GM12878 (cell line): ENCODE measurements at regions not wholly inside any gene's neighbourhood (a gene's known extent, or its start where the extent isn't known, plus 50 kb on each side); places are given as distances from the start of the nearest gene placed in this dataset.

Source experiments
- ATAC-seq: fragments of 200-7000 bp; cut with Tn5 transposase; 3 replicates; pipeline ENCODE4 v1.9.1; 2020; ENCODE audit warnings: mild to moderate bottlenecking, moderate library complexity
- BruUV-seq: library from RNA; stranded (reverse); fragments of 400-500 nt; replicated peaks from 2 replicates; lab custom pipeline; 2021; lab: Mats Ljungman, UMichigan
- CTCF ChIA-PET: fragments of 300-600 bp; sonication (Branson Sonifier 250); formaldehyde crosslinking; extraction: SDS; loops from one replicate; lab custom pipeline; 2021; ENCODE audit warnings: inconsistent platforms; lab: Yijun Ruan, JAX
- POLR2A ChIA-PET: fragments of 350-600 bp; formaldehyde crosslinking; extraction: SDS; loops from one replicate; lab custom pipeline; 2021; ENCODE audit warnings: inconsistent platforms; lab: Charles Lee
- RAD21 ChIA-PET: fragments of 300-600 bp; sonication (Branson Sonifier 250); formaldehyde crosslinking; loops from one replicate; lab custom pipeline; 2023; ENCODE audit warnings: antibody characterized with exemption; ENCODE audit not compliant: unreplicated experiment; lab: Charles Lee
- SMC1A ChIA-PET: fragments of 300-600 bp; sonication (Branson Sonifier 250); formaldehyde crosslinking; loops from one replicate; lab custom pipeline; 2023; ENCODE audit not compliant: unreplicated experiment, uncharacterized antibody; lab: Charles Lee
- DNase-seq: peaks from one replicate; pipeline ENCODE4 v3.0.0-alpha.2; 2011; ENCODE audit warnings: low read depth, low spot score
- FAIRE-seq: peaks from 3 replicates; lab custom pipeline; 2011; peaks lifted over from hg19 to GRCh38; lab: Jason Lieb, UNC
- H2AFZ ChIP-seq: 2 replicates; pipeline ENCODE4 v1.6.0; 2011; ENCODE audit warnings: low read depth, low read length, control low read depth; ENCODE audit not compliant: control insufficient read depth
- H3K27ac ChIP-seq: 2 replicates; pipeline ENCODE4 v1.5.1; 2011; ENCODE audit warnings: control low read depth; ENCODE audit not compliant: control insufficient read depth, insufficient read depth
- H3K27me3 ChIP-seq, 2 experiments: replicated peaks in 1 of 2; 2 replicates each; pipeline versions ENCODE4 v1.6.0 to v1.6.1; 2011; ENCODE audit warnings: low read length in 1 of 2; ENCODE audit not compliant: control insufficient read depth in 2 of 2, insufficient read depth in 2 of 2
- H3K36me3 ChIP-seq, 2 experiments: 2 replicates each; pipeline ENCODE4 v1.5.1; 2011; ENCODE audit warnings: low read length in 1 of 2; ENCODE audit not compliant: control insufficient read depth in 2 of 2, insufficient read depth in 2 of 2
- H3K4me1 ChIP-seq: 2 replicates; pipeline ENCODE4 v1.6.1; 2011; ENCODE audit warnings: mild to moderate bottlenecking, low read length, moderate library complexity, mixed read lengths; ENCODE audit not compliant: control insufficient read depth, insufficient read depth
- H3K4me2 ChIP-seq: 2 replicates; pipeline ENCODE4 v1.6.0; 2011; ENCODE audit warnings: control low read depth; ENCODE audit not compliant: control insufficient read depth, insufficient read depth
- H3K4me3 ChIP-seq: fragments of 200-600 bp; sonication (generic); 2 replicates; pipeline ENCODE4 v1.5.1; 2016
- H3K79me2 ChIP-seq: 2 replicates; pipeline ENCODE4 v1.6.0; 2011; ENCODE audit warnings: low read length; ENCODE audit not compliant: control insufficient read depth, insufficient read depth
- H3K9ac ChIP-seq: 2 replicates; pipeline ENCODE4 v1.8.0; 2011; ENCODE audit warnings: low read length, control low read depth, mixed read lengths; ENCODE audit not compliant: control insufficient read depth, insufficient read depth
- H3K9me3 ChIP-seq: replicated peaks from 3 replicates; pipeline ENCODE4 v1.5.1; 2011; ENCODE audit warnings: mild to moderate bottlenecking, low read length; ENCODE audit not compliant: control insufficient read depth, insufficient read depth
- H4K20me1 ChIP-seq: 2 replicates; pipeline ENCODE4 v1.6.0; 2011; ENCODE audit not compliant: control insufficient read depth, insufficient read depth
- BCLAF1 ChIP-seq: fragments of 450-650 bp; IDR thresholded peaks from 2 replicates; pipeline ENCODE4 v1.6.1; 2017; ENCODE audit warnings: antibody characterized with exemption, mild to moderate bottlenecking, moderate library complexity
- CBX3 ChIP-seq: fragments of 200-600 bp; sonication (generic); IDR thresholded peaks from 2 replicates; pipeline ENCODE4 v1.6.1; 2016; ENCODE audit warnings: low read depth, borderline replicate concordance
- CEBPB ChIP-seq, 2 experiments: fragments of 150-350 bp in 1 of 2; IDR thresholded peaks; 2 replicates each; pipeline ENCODE4 v1.6.1; 2012 to 2014; ENCODE audit warnings: low read depth in 2 of 2, low read length in 2 of 2, borderline replicate concordance in 1 of 2, inconsistent platforms in 1 of 2
- CTCF ChIP-seq, 3 experiments: IDR thresholded peaks in 2 of 3; conservative IDR thresholded peaks in 1 of 3; 2 replicates each; pipeline ENCODE4 v1.5.1; 2011; ENCODE audit warnings: low read depth in 3 of 3, low read length in 3 of 3, mild to moderate bottlenecking in 3 of 3, control low read depth in 2 of 3, moderate library complexity in 2 of 3, inconsistent platforms in 1 of 3, mixed read lengths in 1 of 3; ENCODE audit not compliant: control insufficient read depth in 2 of 3, insufficient read depth in 1 of 3; ENCODE audit errors: extremely low read depth in 1 of 3
- KLF5 ChIP-seq: fragments of 450-650 bp; IDR thresholded peaks from 2 replicates; pipeline ENCODE4 v1.6.1; 2014; ENCODE audit warnings: mild to moderate bottlenecking; ENCODE audit not compliant: partially characterized antibody
- MEF2A ChIP-seq: IDR thresholded peaks from 2 replicates; pipeline ENCODE4 v1.6.1; 2011; ENCODE audit warnings: low read depth, mild to moderate bottlenecking, low read length, moderate library complexity; ENCODE audit not compliant: insufficient read depth
- MXI1 ChIP-seq: fragments of 150-350 bp; IDR thresholded peaks from 2 replicates; pipeline ENCODE4 v1.6.1; 2011; ENCODE audit warnings: low read depth, mild to moderate bottlenecking, inconsistent platforms, low read length, improper control_type of control experiment
- NR2C1 ChIP-seq: fragments of 450-650 bp; IDR thresholded peaks from 2 replicates; pipeline ENCODE4 v1.6.1; 2017; ENCODE audit warnings: antibody characterized with exemption, mild to moderate bottlenecking, moderate library complexity
- RAD21 ChIP-seq: IDR thresholded peaks from 2 replicates; pipeline ENCODE4 v1.6.1; 2011; ENCODE audit warnings: mild to moderate bottlenecking, low read depth, low read length, moderate library complexity; ENCODE audit not compliant: insufficient read depth
- RFX5 ChIP-seq: IDR thresholded peaks from 2 replicates; pipeline ENCODE4 v1.6.1; 2011; ENCODE audit warnings: low read depth, low read length, improper control_type of control experiment
- SREBF2 ChIP-seq: IDR thresholded peaks from 2 replicates; pipeline ENCODE4 v1.6.1; 2012; ENCODE audit warnings: mild to moderate bottlenecking, low read length
- TCF12 ChIP-seq: IDR thresholded peaks from 2 replicates; pipeline ENCODE4 v1.6.1; 2011; ENCODE audit warnings: low read depth, mild to moderate bottlenecking, low read length
- WGBS: methylation state at CpG from one replicate; pipeline ENCODE4 v1.1.6; 2016; ENCODE audit warnings: low lambda C conversion rate; ENCODE audit not compliant: insufficient replicate concordance, insufficient coverage; ENCODE audit errors: missing lambda C conversion rate; 5-methylcytosine and 5-hydroxymethylcytosine counted together
- in situ Hi-C: fragments of 300-500 bp; cut with MboI; formaldehyde crosslinking; loops from 9 replicates; pipeline ENCODE4 v1.14.3; 2018; ENCODE audit warnings: mixed read lengths
- intact Hi-C: fragments of 100-400 bp; cut with micrococcal nuclease; formaldehyde crosslinking; loops from one replicate; pipeline ENCODE4 v1.14.2; 2022; ENCODE audit not compliant: unreplicated experiment

GRCh38 chr4:11218692-11219091, 210.0 kb downstream of the HS3ST1 start:
- no peak overlapping the region for H3K4me3 ChIP-seq
- BruUV-seq = no TSS peak
- DNase-seq (no peak), FAIRE-seq (no peak), ATAC-seq (peak; percentile 67)
- ChIA-PET POLR2A (no interaction called here), RAD21 (no interaction called here), CTCF (interaction anchor here (0.7 to 1.7 kb wide), 5 partner anchors 9 to 593 kb away, joined by 3 to 5 read pairs (median 3); no protein-coding TSS in a partner anchor), SMC1A (interaction anchor here (0.5 to 1.1 kb wide), 4 partner anchors 9 to 998 kb away, joined by 3 to 5 read pairs (median 3); no protein-coding TSS in a partner anchor)
- TF ChIP-seq CBX3 (no peak), BCLAF1 (no peak), NR2C1 (no peak), TCF12 (no peak), SREBF2 (no peak), CEBPB (IDR thresholded peaks at IDR 0.05; ENCODE audit: borderline replicate concordance in 1 of 2, low read depth in 2 of 2, low read length in 2 of 2) (no peak), MXI1 (no peak), RAD21 (peak; percentile 48), MEF2A (no peak), CTCF (IDR thresholded peaks at IDR 0.05 in 2 of 3, conservative IDR thresholded peaks at IDR 0.05 in 1 of 3; ENCODE audit: control insufficient read depth in 2 of 3, extremely low read depth in 1 of 3, insufficient read depth in 1 of 3, low read depth in 3 of 3, low read length in 3 of 3) (peak in 2 of 3 experiments; percentile 40 to 50; a peak in 4 of 6 replicates), KLF5 (no peak), RFX5 (no peak)
- H3K36me3 ChIP-seq = no peaks in the 10 kb centered on the region
- intact Hi-C loops = loop anchor here (5.0 kb wide), 1 partner anchor 636 kb away; no protein-coding TSS in a partner anchor
- H3K27ac ChIP-seq = no peak overlapping the region
- H3K9me3 ChIP-seq = no peaks in the 10 kb centered on the region; the same call in 2 of the 3 replicates
- H2AFZ ChIP-seq = no peak overlapping the region
- no peak overlapping the region for H3K4me2 ChIP-seq
- in situ Hi-C loops = no loop called here
- 31% methylated on average over 5 of the region's 5 CpGs for WGBS
- H3K79me2 ChIP-seq = no peaks in the 10 kb centered on the region
- no peak overlapping the region for H3K9ac ChIP-seq
- H3K27me3 ChIP-seq = no peaks in the 10 kb centered on the region
- H3K4me1 ChIP-seq = no peaks in the 10 kb centered on the region
- H4K20me1 ChIP-seq = no peaks in the 10 kb centered on the region
